ENCODE measurements at regions not wholly inside any gene's neighbourhood (a gene's known extent, or its start where the extent isn't known, plus 50 kb on each side); places are given as distances from the start of the nearest gene placed in this dataset.

- TF ChIP-seq POLR2A (IDR thresholded peaks at IDR 0.05; ENCODE audit: low read length) (no peak), GATA1 (IDR thresholded peaks at IDR 0.05; ENCODE audit: low read depth, low read length) (no peak)
Measured at GRCh38 chr11:37449146-37449545, 851.1 kb upstream of the RAG2 start.
